Activated CD4-positive, alpha-beta T cell treated with anti-CD3 and anti-CD28 coated beads, Interleukin-2, amount 50 U/mL, for 24 hours (primary cell): ENCODE measurements at regions not wholly inside any gene's neighbourhood (a gene's known extent, or its start where the extent isn't known, plus 50 kb on each side); places are given as distances from the start of the nearest gene placed in this dataset.

ENCODE experiments used
- DNase-seq, 2 donors: peaks; one replicate each; pipeline ENCODE4 v3.0.0-alpha.2; 2020; ENCODE audit warnings: low read depth in 1 of 2, low spot score in 1 of 2

DNA sequence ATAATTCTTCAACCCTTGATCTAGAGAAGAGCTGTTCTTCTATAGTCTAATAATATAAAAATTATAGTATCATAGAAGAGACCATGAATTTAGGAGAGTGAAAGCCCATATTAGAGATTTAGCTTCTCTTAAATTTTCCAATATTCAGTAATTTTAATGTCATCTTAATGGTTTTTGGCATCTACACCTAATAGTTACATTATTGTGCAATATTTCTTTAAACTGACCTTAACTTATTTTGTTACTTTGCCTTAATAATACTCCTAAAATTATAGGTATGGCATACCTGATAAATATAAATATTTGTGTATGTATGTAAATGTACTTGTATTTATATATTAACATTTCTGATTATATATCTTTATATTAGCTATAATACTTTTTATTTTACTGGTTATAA, 78.0 kb upstream of the CWC22 start:
- DNase-seq: no peak

- DNase-seq: no peak
Observed at GRCh38 chr2:180077295-180077906, 70.3 kb upstream of the CWC22 start.

DNA sequence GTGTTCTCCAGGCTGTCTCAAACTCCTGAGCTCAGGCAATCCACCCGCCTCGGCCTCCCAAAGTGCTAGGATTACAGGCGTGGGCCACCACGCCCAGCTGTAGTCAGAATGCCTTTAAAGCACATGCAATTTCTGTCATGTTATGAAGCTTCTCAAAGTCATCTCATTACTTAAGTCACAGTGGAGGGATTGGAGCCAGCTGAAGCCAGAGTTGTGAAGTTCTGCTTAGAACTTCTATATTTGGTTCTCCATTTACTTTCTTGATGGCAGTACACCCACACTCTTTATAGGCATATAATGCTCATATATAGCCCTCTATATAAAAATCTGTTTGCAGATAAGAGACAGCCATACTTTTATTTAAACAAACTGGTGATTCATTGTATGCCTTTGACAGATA, 68.8 kb upstream of the CWC22 start:
- DNase-seq: no peak

DNA sequence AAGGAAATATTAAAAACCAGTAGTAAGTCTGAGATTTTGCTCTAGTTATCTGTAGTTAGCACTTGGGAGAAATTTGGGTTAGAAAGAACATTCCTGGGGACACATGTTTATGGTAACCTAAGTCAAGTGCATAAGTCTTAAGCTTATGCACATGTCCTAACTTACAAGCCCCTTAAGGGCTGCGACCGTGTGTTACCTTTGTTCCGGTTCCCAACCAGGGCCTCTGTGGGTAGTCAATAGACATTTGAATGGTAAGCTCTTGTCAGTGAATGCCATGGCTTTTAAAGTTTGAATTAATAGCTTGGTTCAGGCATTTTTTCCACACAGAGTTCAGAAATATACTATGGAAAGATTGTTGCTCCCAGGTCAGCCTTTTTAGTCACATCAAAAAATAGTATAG, 64.7 kb upstream of the CWC22 start:
- DNase-seq: no peak

GRCh38 chr2:180063494-180064092, 56.5 kb upstream of the CWC22 start:
- no peak for DNase-seq

- DNase-seq: no peak
Observed at GRCh38 chr2:180062178-180062577, 55.1 kb upstream of the CWC22 start.

- no peak for DNase-seq
Observed at GRCh38 chr2:180061546-180061945, 54.4 kb upstream of the CWC22 start.

DNA sequence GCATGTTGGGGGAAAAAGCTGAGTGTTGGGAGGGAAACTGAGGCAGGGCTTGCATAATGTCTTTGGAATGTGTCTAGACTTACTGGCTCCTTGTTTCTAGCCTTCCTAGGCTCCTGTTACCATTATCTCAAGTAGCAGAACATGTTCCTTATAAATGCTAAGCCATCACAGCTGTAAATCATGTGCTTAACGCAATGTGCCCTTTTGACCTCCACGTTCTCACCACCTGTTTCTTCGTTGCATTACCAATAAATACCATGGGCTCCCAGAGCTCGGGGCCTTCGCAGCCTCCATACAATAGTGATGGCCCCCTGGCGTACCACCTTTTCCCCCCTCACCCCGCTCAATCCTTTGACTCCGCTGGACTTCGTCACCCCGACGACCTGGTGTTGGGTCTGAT, 54.0 kb upstream of the CWC22 start:
- DNase-seq: no peak

DNA sequence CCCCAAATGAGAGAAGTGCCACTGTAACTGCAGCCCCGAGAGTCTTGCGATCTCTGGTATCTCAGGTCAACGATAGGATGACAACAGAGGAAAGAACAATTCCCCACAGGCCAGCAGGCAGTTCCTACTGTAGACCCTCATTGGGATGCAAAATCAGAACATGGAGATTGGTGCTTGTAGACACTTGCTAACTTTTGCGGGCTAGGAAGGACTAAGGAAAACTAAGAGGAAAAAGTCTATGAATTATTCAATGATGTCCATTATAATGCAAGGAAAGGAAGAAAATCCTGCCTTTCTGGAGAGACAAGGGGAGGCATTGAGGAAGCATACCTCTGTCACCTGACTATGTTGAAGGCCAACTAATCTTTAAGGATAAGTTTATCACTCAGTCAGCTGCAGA, 51.9 kb upstream of the CWC22 start:
- no peak for DNase-seq

DNA sequence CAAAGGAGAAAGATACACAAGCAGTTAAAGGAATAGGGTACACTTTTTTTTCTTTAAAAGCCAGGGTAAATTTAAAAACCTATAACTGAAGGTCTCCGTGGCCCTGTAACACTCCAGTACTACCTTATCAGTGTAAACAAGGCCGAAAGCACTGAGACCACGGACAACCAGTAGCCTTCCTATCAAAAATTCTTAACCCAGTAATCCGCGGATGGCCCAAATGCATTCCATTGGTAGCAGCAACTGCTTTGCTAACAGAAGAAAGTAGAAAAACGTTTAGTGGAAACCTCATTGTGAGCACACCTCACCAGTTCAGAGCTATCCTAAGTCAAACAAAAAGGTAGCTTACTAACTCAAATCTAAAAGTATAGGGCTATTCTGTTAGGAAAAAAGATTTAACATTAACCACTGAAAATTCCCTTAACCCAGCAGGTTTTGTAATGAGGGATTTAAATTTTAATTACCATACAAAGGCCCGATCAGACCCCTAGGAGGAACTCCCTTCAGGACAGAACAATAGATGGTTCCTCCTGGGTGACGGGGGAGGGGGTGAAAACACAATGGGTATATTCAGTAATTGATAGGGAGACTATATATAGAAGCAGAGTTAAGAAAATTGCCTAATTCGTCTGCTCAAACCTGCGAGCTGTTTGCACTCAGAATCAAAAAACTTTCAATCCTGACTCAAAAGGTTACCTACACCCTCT, 50.8 kb upstream of the CWC22 start:
- no peak for DNase-seq
